GM19397 (cell line): ENCODE measurements at regions not wholly inside any gene's neighbourhood (a gene's known extent, or its start where the extent isn't known, plus 50 kb on each side); places are given as distances from the start of the nearest gene placed in this dataset.
"Not testable (repeated sequence)": the region's sequence is repeated elsewhere in the genome, so short reads cannot be mapped to it uniquely, and the experiment has no call there.

ENCODE experiments used
- ATAC-seq: cut with Tn5 transposase; IDR thresholded peaks from one replicate; pipeline ENCODE4 v1.9.1; 2021; ENCODE audit warnings: mild to moderate bottlenecking, moderate library complexity; ENCODE audit not compliant: unreplicated experiment

GRCh38 chrX:125503769-125504168 is 184.1 kb downstream of the TEX13C start:
- ATAC-seq: no peak

- no peak for ATAC-seq
These were observed 185.5 kb downstream of the TEX13C start for GRCh38 chrX:125505207-125505606.

GRCh38 chrX:125507119-125507518 is 187.4 kb downstream of the TEX13C start:
- ATAC-seq: no peak

GRCh38 chrX:125520029-125520428 is 200.4 kb downstream of the TEX13C start:
- no peak for ATAC-seq

GRCh38 chrX:125522752-125523151 is 203.1 kb downstream of the TEX13C start:
- ATAC-seq: no peak

GRCh38 chrX:125532411-125533089 is 212.9 kb downstream of the TEX13C start:
- ATAC-seq: no peak

- ATAC-seq: no peak
These were observed 213.7 kb downstream of the TEX13C start for GRCh38 chrX:125533352-125533751.

- ATAC-seq: no peak
These were observed 224.5 kb downstream of the TEX13C start for GRCh38 chrX:125544031-125544660.

GRCh38 chrX:125544856-125545255 is 225.2 kb downstream of the TEX13C start:
- ATAC-seq: no peak

GRCh38 chrX:125577479-125577878 is 257.8 kb downstream of the TEX13C start:
- ATAC-seq: no peak

GRCh38 chrX:125604448-125604847 is 284.8 kb downstream of the TEX13C start:
- ATAC-seq: no peak

GRCh38 chrX:125605145-125605544 is 285.5 kb downstream of the TEX13C start:
- ATAC-seq: no peak

GRCh38 chrX:125614591-125615343 is 295.1 kb downstream of the TEX13C start:
- not testable (repeated sequence) for ATAC-seq

GRCh38 chrX:125620715-125621587 is 301.3 kb downstream of the TEX13C start:
- ATAC-seq: no peak

- ATAC-seq: no peak
These were observed 301.9 kb downstream of the TEX13C start for GRCh38 chrX:125621588-125621927.

GRCh38 chrX:125622899-125623298 is 303.2 kb downstream of the TEX13C start:
- no peak for ATAC-seq

GRCh38 chrX:125627676-125628075 is 308.0 kb downstream of the TEX13C start:
- no peak for ATAC-seq

- no peak for ATAC-seq
These were observed 308.8 kb downstream of the TEX13C start for GRCh38 chrX:125628435-125628834.

GRCh38 chrX:125641405-125641804 is 321.7 kb downstream of the TEX13C start:
- ATAC-seq: no peak

GRCh38 chrX:125646195-125646594 is 326.5 kb downstream of the TEX13C start:
- ATAC-seq: no peak

GRCh38 chrX:125651426-125651825 is 331.8 kb downstream of the TEX13C start:
- no peak for ATAC-seq
